Activated CD4-positive, CD25-positive, alpha-beta regulatory T cell (primary cell): ENCODE measurements at regions not wholly inside any gene's neighbourhood (a gene's known extent, or its start where the extent isn't known, plus 50 kb on each side); places are given as distances from the start of the nearest gene placed in this dataset.

Source experiments
- DNase-seq, 4 experiments: peaks; one replicate each; lab custom pipeline; 2025; lab: John Stamatoyannopoulos, UW

- no peak for DNase-seq
These were observed 111.0 kb downstream of the CHST1 start for GRCh38 chr11:45554230-45554967.

DNA sequence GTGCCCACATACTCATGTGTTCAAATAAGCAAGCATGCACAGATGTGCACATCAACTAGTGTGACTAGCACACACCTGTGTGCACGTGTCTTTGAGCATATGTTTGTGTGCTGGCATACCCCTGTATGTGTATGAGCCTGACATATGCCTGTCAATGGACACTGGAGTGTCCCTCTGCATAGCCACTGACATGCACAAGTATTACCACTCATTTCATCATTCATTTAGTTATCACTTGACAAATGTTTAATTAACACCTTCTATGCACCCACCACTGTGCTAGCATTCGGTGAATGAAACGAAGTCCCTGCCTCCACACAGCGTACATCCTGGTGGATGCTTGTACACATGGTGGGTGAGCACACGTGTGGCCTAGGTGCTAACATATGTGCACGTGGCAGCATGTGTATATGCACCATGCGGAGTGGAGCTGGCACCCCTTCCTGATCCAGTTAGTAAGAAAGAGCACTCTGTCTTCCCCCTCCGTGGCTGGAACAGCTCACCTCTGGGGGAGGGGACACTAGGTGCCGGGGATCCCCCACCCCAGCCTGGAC is 112.0 kb downstream of the CHST1 start:
- no peak for DNase-seq

DNA sequence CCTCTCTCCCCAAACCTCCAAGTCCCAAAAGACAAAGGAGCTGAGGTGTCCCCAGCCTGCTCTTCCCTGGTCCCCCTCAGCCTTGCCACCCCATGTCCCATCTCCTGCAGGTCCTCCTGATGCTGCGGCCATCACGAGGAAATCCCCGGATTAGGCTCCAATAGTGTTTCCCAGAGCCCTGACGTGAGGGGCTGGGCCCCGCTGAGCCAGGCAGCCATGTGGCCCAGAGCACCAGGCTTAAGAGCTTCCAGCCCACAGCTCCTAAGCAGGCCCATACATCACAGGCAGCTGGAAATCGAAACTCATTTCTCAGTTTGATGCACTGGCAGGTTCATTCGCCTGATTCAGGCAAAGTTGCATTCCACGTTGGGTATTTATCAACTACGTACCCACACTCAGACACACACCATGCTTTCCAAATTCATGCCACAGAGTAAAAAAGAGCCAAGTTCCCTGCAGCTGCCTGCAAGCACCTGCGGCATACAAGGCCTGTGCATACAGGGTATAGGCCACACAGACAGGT is 114.2 kb downstream of the CHST1 start:
- DNase-seq = no peak

DNA sequence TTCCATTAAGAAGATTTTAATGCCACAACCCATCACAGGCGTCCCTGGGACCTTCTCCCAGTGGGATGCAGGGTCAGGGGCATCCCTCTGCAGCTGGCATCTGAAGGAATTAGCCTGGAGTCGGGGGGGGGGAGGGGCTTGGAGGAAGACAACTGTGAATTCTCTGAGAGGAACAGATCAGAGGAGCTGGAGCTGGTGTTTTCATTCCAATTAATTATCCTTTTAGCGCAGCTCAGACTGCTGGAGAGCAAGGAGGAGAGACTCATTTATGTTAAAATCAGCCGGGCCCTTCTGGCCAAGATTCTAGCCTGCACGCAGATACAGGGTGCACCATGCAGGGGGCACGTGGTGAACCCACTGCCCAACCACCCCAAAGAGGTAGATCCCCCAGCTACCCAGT is 116.2 kb downstream of the CHST1 start:
- DNase-seq = no peak

DNA sequence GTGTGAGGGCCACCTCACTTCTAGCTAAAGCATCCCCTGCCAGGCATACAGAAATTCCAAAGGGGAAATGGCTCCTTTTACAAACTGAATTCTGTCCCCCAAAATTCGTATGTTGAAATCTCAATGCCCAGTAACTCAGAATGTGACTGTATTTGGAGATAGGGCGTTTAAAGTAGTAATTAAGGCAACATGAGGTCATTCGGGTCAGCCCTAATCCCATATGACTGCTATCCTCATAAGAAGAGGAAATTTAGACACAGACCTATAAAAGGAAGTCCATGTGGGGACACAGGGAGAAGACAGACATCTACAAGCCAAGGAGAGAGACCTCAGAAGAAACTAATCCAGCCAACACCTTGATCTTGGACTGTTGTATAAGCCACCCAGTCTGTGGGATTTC is 119.1 kb downstream of the CHST1 start:
- DNase-seq = no peak

- no peak for DNase-seq
These were observed 120.6 kb downstream of the CHST1 start for GRCh38 chr11:45544826-45545225.

- no peak for DNase-seq
These were observed 121.5 kb downstream of the CHST1 start for GRCh38 chr11:45543808-45544422.

DNA sequence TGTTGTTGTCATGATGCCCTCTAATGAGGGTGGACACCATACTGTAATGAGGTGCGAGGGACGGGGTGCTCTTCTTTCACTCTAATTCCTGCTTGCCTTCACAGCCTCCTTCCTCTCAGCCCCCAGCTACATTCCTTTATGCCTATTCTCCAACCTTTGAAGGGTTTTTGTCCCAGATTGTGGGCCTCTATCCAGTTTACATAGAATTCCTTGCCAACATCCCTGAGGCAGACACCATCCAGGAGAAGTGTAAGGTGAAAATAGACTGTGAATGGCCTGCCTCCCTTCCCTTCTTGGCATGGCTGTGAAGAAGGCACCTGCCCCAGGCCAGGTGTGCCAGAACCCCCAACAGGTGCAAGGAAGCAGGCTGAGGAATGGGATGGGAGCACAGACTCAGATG is 122.3 kb downstream of the CHST1 start:
- DNase-seq = no peak

- DNase-seq = no peak
These were observed 123.6 kb downstream of the CHST1 start for GRCh38 chr11:45541693-45542434.

GRCh38 chr11:45538939-45539338 is 126.5 kb downstream of the CHST1 start:
- no peak for DNase-seq

DNA sequence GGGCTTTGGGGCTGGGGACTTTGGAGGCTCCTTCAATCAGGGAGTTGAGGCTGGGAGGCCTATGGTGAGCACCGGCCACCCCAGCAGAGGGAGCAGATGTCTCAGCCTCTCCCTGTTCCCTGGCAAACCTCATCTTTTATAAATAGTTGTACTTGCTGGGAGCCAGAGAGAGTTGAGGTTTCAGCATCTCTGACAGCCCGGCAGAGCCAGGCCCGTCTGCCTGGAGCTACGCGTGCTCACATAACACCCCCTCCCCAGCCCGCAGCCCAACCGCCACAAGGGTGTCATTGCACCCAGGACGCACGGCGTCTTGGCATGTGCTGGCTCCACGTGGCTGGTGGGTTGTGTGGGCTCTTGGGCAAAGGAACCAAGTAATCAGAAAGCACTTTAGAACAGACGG is 127.1 kb downstream of the CHST1 start:
- no peak for DNase-seq

GRCh38 chr11:45537614-45538013 is 127.8 kb downstream of the CHST1 start:
- DNase-seq = no peak

- DNase-seq = no peak
These were observed 130.4 kb downstream of the CHST1 start for GRCh38 chr11:45535033-45535432.

DNA sequence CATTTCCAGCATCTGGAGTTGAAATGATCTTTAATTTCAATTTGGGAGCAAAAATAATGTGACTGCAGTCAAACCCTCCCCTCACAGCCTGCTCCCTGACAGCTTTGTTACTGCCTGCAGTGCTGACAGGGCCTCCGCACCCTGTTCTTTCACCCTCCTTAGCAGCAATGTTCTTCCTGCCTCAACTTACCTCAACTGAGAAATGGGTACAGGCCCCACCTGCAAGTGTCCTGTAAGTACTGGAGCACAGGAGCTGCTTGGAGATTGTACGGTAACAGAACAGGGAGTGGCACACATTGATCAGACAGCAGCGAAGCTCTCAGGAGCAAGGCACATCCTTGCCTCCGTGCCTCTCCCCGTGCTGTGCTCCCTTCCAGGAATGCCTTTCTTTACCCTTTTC is 131.3 kb downstream of the CHST1 start:
- no peak for DNase-seq

GRCh38 chr11:45532546-45532945 is 132.9 kb downstream of the CHST1 start:
- DNase-seq = no peak

DNA sequence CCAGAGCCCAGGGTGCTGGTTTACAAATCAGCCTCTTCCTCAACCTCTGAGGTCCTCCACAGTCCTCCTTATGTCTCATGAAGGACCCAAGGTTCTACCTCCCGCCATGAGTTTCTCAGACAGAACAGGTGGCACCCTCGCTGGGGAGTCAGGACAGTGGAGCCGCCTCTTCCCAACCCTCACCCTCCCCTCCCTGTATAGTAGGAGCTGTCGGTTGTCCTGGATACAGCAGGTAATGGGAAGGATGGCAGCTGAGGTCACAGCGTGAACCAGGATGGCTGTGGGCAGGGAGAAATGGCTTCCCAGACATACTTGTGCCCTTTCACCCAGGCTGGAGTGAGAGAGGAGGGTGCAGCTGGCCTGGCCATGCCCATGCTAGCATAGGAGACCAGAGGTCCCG is 134.6 kb downstream of the CHST1 start:
- no peak for DNase-seq

- no peak for DNase-seq
These were observed 135.3 kb downstream of the CHST1 start for GRCh38 chr11:45530111-45530510.

DNA sequence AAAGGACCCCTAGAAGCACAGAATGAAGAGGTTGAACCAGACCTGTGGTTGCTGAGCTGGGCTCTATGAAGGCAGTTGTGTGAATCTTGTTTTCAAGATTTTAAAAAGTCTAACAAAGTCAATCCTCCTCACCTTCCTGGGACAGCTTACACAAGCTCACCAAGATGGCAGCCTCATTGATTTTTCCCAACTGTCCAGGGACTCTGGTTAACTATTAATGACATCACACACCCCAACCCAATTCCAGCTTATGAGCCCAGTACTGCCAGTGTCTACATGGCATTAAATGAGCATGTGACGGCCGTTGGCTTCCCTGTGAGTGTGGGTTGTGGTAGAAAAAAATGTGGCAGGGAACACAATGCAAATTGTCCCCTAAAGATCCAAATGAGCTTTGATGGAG is 137.0 kb downstream of the CHST1 start:
- no peak for DNase-seq

GRCh38 chr11:45527898-45528297 is 137.5 kb downstream of the CHST1 start:
- DNase-seq = no peak

DNA sequence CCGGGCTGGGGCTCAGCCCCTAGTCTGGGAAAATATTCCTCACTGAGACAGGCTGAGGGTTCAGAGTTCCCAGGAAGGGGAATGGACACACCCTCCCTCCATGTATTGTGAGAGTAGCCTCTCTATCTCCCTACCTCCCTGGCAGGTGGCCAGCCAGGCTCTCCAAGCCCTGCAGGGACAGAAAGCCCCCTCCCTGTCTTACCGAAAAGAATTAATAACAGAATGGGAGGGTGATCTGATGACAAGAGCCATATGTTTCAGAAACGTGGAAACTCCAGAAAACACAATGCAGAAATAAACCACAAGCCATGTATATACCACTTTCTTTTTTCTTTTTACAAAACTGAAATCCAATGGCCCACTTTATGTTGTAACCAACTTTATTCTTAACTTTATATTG is 140.0 kb downstream of the CHST1 start:
- DNase-seq = no peak

GRCh38 chr11:45523760-45524159 is 141.7 kb downstream of the CHST1 start:
- no peak for DNase-seq

- DNase-seq = no peak
These were observed 146.4 kb downstream of the CHST1 start for GRCh38 chr11:45518833-45519535.
